GM12878 (cell line): ENCODE measurements at regions not wholly inside any gene's neighbourhood (a gene's known extent, or its start where the extent isn't known, plus 50 kb on each side); places are given as distances from the start of the nearest gene placed in this dataset.

Experiments
- CEBPB ChIP-seq, 2 experiments: fragments of 150-350 bp in 1 of 2; IDR thresholded peaks; 2 replicates each; pipeline ENCODE4 v1.6.1; 2012 to 2014; ENCODE audit warnings: low read depth in 2 of 2, low read length in 2 of 2, borderline replicate concordance in 1 of 2, inconsistent platforms in 1 of 2
- CHD2 ChIP-seq: IDR thresholded peaks from 2 replicates; pipeline ENCODE4 v1.6.1; 2011; ENCODE audit warnings: low read depth, low read length, improper control_type of control experiment, borderline replicate concordance
- CREM ChIP-seq: IDR thresholded peaks from 2 replicates; pipeline ENCODE4 v1.6.1; 2014; ENCODE audit warnings: antibody characterized with exemption, low read depth
- FOS ChIP-seq: IDR thresholded peaks from 3 replicates; pipeline ENCODE4 v1.6.1; 2011; ENCODE audit warnings: borderline replicate concordance; ENCODE audit not compliant: insufficient read length; ENCODE audit errors: extremely low read depth
- GABPA ChIP-seq: IDR thresholded peaks from 2 replicates; pipeline ENCODE4 v1.6.1; 2014; ENCODE audit warnings: antibody characterized with exemption, low read depth, mild to moderate bottlenecking, inconsistent platforms
- HDAC2 ChIP-seq: fragments of 200-600 bp; sonication (generic); IDR thresholded peaks from 2 replicates; pipeline ENCODE4 v1.6.1; 2017
- MXI1 ChIP-seq: fragments of 150-350 bp; IDR thresholded peaks from 2 replicates; pipeline ENCODE4 v1.6.1; 2011; ENCODE audit warnings: low read depth, mild to moderate bottlenecking, inconsistent platforms, low read length, improper control_type of control experiment
- POLR2A ChIP-seq: IDR thresholded peaks from 2 replicates; pipeline ENCODE4 v1.6.1; 2011; ENCODE audit warnings: low read depth, mild to moderate bottlenecking, low read length
- POLR2AphosphoS5 ChIP-seq: IDR thresholded peaks from 2 replicates; pipeline ENCODE4 v1.6.1; 2011; ENCODE audit warnings: mild to moderate bottlenecking, low read length, inconsistent platforms
- RFX5 ChIP-seq: IDR thresholded peaks from 2 replicates; pipeline ENCODE4 v1.6.1; 2011; ENCODE audit warnings: low read depth, low read length, improper control_type of control experiment
- TF ChIP-seq, protein P1 (sequence below), 3 experiments: IDR thresholded peaks in 2 of 3; conservative IDR thresholded peaks in 1 of 3; 2 replicates each; pipeline ENCODE4 v1.5.1; 2011; ENCODE audit warnings: low read depth in 3 of 3, low read length in 3 of 3, mild to moderate bottlenecking in 3 of 3, control low read depth in 2 of 3, moderate library complexity in 2 of 3, inconsistent platforms in 1 of 3, mixed read lengths in 1 of 3; ENCODE audit not compliant: control insufficient read depth in 2 of 3, insufficient read depth in 1 of 3; ENCODE audit errors: extremely low read depth in 1 of 3
- TF ChIP-seq, protein P2 (sequence below): fragments of 450-650 bp; conservative IDR thresholded peaks from 2 replicates; pipeline ENCODE4 v1.6.1; 2017; ENCODE audit warnings: mild to moderate bottlenecking, moderate library complexity

DNA sequence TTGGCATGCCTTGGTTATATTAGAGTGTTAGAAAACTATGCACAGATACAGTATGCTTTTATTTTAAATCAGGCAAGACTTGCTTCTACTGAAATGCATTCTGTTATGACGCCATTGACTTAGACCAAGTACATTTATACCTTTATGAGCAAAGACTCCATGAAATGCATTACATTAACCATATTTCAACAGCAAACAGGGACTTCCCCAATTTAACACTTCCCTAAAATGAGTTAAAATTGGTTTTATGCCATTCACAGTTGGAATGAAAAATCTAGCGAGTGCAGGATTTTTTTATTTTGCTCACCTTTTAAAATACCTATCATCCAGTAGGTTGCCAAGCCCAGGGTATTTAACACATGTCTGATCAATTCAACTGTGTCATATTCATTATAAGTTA, 272.1 kb upstream of the IZUMO3 start:
- TF ChIP-seq, protein P1, sequence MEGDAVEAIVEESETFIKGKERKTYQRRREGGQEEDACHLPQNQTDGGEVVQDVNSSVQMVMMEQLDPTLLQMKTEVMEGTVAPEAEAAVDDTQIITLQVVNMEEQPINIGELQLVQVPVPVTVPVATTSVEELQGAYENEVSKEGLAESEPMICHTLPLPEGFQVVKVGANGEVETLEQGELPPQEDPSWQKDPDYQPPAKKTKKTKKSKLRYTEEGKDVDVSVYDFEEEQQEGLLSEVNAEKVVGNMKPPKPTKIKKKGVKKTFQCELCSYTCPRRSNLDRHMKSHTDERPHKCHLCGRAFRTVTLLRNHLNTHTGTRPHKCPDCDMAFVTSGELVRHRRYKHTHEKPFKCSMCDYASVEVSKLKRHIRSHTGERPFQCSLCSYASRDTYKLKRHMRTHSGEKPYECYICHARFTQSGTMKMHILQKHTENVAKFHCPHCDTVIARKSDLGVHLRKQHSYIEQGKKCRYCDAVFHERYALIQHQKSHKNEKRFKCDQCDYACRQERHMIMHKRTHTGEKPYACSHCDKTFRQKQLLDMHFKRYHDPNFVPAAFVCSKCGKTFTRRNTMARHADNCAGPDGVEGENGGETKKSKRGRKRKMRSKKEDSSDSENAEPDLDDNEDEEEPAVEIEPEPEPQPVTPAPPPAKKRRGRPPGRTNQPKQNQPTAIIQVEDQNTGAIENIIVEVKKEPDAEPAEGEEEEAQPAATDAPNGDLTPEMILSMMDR (IDR thresholded peaks at IDR 0.05 in 2 of 3, conservative IDR thresholded peaks at IDR 0.05 in 1 of 3; ENCODE audit: control insufficient read depth in 2 of 3, extremely low read depth in 1 of 3, insufficient read depth in 1 of 3, low read depth in 3 of 3, low read length in 3 of 3), result no peak
- no peak for TF ChIP-seq MXI1
- no peak for TF ChIP-seq POLR2AphosphoS5
- TF ChIP-seq, protein P2, sequence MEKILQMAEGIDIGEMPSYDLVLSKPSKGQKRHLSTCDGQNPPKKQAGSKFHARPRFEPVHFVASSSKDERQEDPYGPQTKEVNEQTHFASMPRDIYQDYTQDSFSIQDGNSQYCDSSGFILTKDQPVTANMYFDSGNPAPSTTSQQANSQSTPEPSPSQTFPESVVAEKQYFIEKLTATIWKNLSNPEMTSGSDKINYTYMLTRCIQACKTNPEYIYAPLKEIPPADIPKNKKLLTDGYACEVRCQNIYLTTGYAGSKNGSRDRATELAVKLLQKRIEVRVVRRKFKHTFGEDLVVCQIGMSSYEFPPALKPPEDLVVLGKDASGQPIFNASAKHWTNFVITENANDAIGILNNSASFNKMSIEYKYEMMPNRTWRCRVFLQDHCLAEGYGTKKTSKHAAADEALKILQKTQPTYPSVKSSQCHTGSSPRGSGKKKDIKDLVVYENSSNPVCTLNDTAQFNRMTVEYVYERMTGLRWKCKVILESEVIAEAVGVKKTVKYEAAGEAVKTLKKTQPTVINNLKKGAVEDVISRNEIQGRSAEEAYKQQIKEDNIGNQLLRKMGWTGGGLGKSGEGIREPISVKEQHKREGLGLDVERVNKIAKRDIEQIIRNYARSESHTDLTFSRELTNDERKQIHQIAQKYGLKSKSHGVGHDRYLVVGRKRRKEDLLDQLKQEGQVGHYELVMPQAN, result no peak
- TF ChIP-seq FOS, result no peak
- no peak for TF ChIP-seq CREM
- no peak for TF ChIP-seq CEBPB (IDR thresholded peaks at IDR 0.05; ENCODE audit: borderline replicate concordance in 1 of 2, low read depth in 2 of 2, low read length in 2 of 2)
- TF ChIP-seq POLR2A, result no peak
- TF ChIP-seq GABPA, result no peak
- no peak for TF ChIP-seq HDAC2
- TF ChIP-seq CHD2, result no peak
- no peak for TF ChIP-seq RFX5
